CD4-positive, CD25-positive, alpha-beta regulatory T cell (primary cell): ENCODE measurements at regions not wholly inside any gene's neighbourhood (a gene's known extent, or its start where the extent isn't known, plus 50 kb on each side); places are given as distances from the start of the nearest gene placed in this dataset.
A peak's percentile ranks its signal among the peaks of the same experiment; 100 is the strongest.

Source experiments
- ATAC-seq, 2 donors: fragments of 150-1000 bp; cut with Tn5 transposase; one replicate each; pipeline ENCODE4 v1.10.0; 2021; ENCODE audit warnings: low read depth in 2 of 2, moderate number of reproducible peaks in 2 of 2, moderate library complexity in 1 of 2
- DNase-seq, 3 donors: peaks; one replicate each; pipeline versions ENCODE4 v3.0.0 to v3.0.0-alpha.2; 2012 to 2022; ENCODE audit warnings: mixed read lengths in 1 of 3
- H3K27ac ChIP-seq: one replicate; pipeline ENCODE4 v1.7.0; 2013; ENCODE audit warnings: mild to moderate bottlenecking, low read length; ENCODE audit not compliant: insufficient read depth, poor library complexity, severe bottlenecking
- H3K27me3 ChIP-seq: one replicate; pipeline ENCODE4 v1.7.0; 2013; ENCODE audit warnings: low read length; ENCODE audit not compliant: control insufficient read depth, insufficient read depth
- H3K36me3 ChIP-seq: one replicate; pipeline ENCODE4 v1.7.0; 2013; ENCODE audit warnings: mild to moderate bottlenecking, low read length, moderate library complexity; ENCODE audit not compliant: control insufficient read depth, insufficient read depth
- H3K4me1 ChIP-seq: 2 replicates; pipeline ENCODE4 v1.7.0; 2013; ENCODE audit warnings: mild to moderate bottlenecking, low read length; ENCODE audit not compliant: insufficient read depth, control insufficient read depth, poor library complexity, severe bottlenecking
- H3K4me3 ChIP-seq: one replicate; pipeline ENCODE4 v1.7.0; 2013; ENCODE audit warnings: low read depth, mild to moderate bottlenecking, low read length, moderate library complexity
- H3K9me3 ChIP-seq, 2 experiments: 1 replicate in 1 of 2; 2 replicates in 1 of 2; pipeline ENCODE4 v1.7.0; 2013; ENCODE audit warnings: low read length in 2 of 2, mild to moderate bottlenecking in 1 of 2, moderate library complexity in 1 of 2; ENCODE audit not compliant: control insufficient read depth in 2 of 2
- H3K27ac Mint-ChIP-seq, 3 donors: one replicate each; pipeline ENCODE4 v1.8.0; 2020 to 2022; ENCODE audit warnings: mild to moderate bottlenecking in 3 of 3, mixed read lengths in 3 of 3, moderate library complexity in 2 of 3
- H3K27me3 Mint-ChIP-seq: one replicate; pipeline ENCODE4 v1.8.0; 2022; ENCODE audit warnings: mild to moderate bottlenecking, mixed read lengths
- H3K36me3 Mint-ChIP-seq: one replicate; pipeline ENCODE4 v1.8.0; 2020; ENCODE audit warnings: mixed read lengths
- H3K4me1 Mint-ChIP-seq, 4 donors: one replicate each; pipeline ENCODE4 v1.8.0; 2020 to 2022; ENCODE audit warnings: mixed read lengths in 4 of 4, mild to moderate bottlenecking in 1 of 4
- H3K4me3 Mint-ChIP-seq, 4 donors: one replicate each; pipeline ENCODE4 v1.8.0; 2020 to 2022; ENCODE audit warnings: mild to moderate bottlenecking in 4 of 4, mixed read lengths in 4 of 4, moderate library complexity in 3 of 4
- H3K9me3 Mint-ChIP-seq, 7 donors: one replicate each; pipeline ENCODE4 v1.8.0; 2020 to 2022; ENCODE audit warnings: mixed read lengths in 7 of 7, mild to moderate bottlenecking in 3 of 7, moderate library complexity in 2 of 7

DNA sequence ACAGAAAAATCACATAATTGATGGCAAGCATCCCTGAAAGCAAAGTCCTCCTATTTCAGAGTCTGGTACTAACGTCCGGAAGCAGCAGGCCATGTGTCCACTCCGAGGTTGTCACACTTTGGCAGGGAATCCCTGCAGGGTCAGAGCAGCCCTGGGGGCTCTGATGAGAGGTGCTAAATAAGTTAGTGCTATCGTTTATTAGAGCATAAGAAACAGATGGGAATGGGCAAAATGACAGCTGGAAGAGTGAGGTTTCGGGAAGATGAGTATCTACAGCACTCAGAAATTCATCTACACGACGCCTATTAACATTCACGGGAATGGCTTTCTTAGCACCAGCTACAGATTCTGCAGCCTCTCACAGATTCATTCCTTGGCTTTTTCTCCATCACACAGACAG is 465.4 kb upstream of the PSMD7 start:
- Mint-ChIP-seq H3K4me3 (no peak overlapping the region), H3K36me3 (no peaks in the 10 kb centered on the region), H3K27me3 (peaks cover 4% of the 10 kb centered on the region), H3K4me1 (no peaks in the 10 kb centered on the region), H3K27ac (no peak overlapping the region), H3K9me3 (peaks cover 0 to 12% (median 3%) of the 10 kb centered on the region in 7 donors)
- ATAC-seq: no peak
- H3K36me3 ChIP-seq: no peaks in the 10 kb centered on the region
- H3K27me3 ChIP-seq: no peaks in the 10 kb centered on the region
- H3K4me3 ChIP-seq: no peak overlapping the region
- no peaks in the 10 kb centered on the region for H3K9me3 ChIP-seq
- no peak overlapping the region for H3K27ac ChIP-seq
- DNase-seq: no peak
- no peaks in the 10 kb centered on the region for H3K4me1 ChIP-seq

DNA sequence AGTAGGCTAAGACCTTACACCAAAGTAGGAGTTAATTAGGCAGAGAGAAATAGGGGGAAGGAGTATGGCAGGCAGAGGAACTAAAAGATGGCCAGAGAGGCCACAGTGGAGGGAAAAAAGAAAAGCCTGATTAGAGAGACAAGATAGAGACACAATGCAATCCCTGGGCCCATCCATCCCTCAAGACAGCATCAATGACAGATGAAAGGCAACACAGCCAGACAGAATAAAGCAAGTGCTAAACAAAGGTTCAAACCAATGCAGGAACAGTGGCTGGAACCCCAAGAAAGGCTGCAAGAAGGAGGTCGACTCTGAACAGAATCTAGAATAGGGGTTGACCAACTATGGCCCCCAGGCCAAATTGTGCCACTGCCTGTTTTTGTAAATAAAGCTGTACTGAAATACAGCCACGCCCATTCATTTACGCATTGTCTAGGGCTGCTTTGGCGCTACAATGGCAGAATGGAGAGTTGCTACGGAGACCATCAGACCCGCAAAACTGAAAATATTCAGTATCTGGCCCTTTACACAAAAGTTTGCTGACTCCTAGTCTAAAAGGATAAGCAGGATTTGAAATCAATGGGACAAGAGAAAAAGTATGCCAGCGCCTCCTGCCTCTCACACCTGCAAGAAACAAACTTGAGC is 473.3 kb upstream of the PSMD7 start:
- no peaks in the 10 kb centered on the region for H3K27me3 ChIP-seq
- peak overlapping the region in 1 of 4 donors; percentile 1 for H3K4me3 Mint-ChIP-seq
- no peaks in the 10 kb centered on the region for H3K36me3 Mint-ChIP-seq
- no peaks in the 10 kb centered on the region for H3K4me1 Mint-ChIP-seq
- no peaks in the 10 kb centered on the region for H3K4me1 ChIP-seq
- peaks cover 0 to 4% (median 0%) of the 10 kb centered on the region in 7 donors for H3K9me3 Mint-ChIP-seq
- H3K27ac Mint-ChIP-seq: no peak overlapping the region
- no peaks in the 10 kb centered on the region for H3K36me3 ChIP-seq
- ATAC-seq (no peak), DNase-seq (no peak)
- no peak overlapping the region for H3K4me3 ChIP-seq
- H3K9me3 ChIP-seq: no peaks in the 10 kb centered on the region
- H3K27ac ChIP-seq: no peak overlapping the region
- H3K27me3 Mint-ChIP-seq: no peaks in the 10 kb centered on the region

DNA sequence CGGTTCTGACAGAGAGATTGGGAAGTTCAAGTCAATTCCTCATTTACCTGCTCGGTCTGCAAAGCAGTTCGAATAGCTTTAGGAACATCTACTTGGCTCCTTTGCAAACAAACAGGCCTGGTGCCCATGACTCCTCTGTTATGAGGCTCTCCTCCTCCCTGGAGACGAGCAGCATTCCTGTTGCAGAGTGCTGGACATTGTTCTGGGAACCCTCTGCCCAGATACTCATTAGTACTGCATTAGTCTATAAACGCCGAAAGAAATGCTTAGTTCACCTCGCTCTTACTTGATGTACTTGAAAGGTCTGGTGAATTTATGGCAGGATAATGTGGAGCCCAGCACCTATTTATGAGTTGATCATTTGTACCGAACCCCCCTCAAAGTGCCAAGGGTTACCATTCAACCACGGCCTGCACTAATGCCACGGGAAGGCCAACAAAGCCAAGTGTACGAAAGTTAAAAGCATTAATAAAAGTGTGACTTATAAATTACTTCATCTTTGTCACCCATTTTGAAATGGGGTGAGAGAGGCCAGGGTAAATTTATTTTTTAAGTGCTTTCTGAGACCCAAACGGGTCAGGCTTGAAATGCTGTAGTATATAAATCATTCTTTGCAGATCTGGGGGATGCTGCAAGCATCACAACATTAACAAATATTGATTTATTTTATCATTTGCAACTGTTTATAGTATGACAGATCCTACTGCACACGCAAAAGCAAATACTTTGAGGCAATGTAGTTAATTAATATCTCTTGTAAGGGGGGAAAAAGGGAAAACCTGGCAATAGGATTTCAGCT is 478.9 kb upstream of the PSMD7 start:
- Mint-ChIP-seq H3K27me3 (no peaks in the 10 kb centered on the region), H3K4me3 (no peak overlapping the region), H3K4me1 (no peaks in the 10 kb centered on the region), H3K9me3 (peaks cover 0 to 3% (median 0%) of the 10 kb centered on the region in 7 donors), H3K36me3 (no peaks in the 10 kb centered on the region), H3K27ac (no peak overlapping the region)
- Histone ChIP-seq H3K4me1 (no peaks in the 10 kb centered on the region), H3K4me3 (no peak overlapping the region), H3K36me3 (no peaks in the 10 kb centered on the region), H3K9me3 (no peaks in the 10 kb centered on the region), H3K27ac (no peak overlapping the region), H3K27me3 (no peaks in the 10 kb centered on the region)
- DNase-seq: no peak
- no peak for ATAC-seq

DNA sequence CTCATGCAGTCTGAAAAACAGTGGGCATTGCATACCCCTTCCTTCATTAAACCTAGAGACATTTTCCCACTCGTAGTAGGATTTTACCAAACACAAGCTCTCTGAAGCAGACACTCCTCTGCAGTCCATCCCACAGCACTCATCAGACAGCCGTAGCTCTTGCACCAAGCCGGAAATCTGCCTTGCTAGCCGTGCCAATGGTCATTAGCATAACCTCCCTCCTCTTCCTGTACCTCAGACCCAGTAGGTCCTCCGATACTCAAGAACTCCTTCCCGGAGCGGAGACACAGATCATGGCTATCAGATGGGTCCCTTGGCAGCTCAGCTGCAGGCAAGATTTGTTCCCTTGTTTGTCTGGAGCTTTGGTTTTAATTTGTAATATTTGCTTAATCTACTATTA is 483.1 kb upstream of the PSMD7 start:
- DNase-seq (no peak), ATAC-seq (no peak)
- no peak overlapping the region for H3K4me3 ChIP-seq
- Mint-ChIP-seq H3K9me3 (peaks cover 0 to 3% (median 3%) of the 10 kb centered on the region in 7 donors), H3K4me1 (no peaks in the 10 kb centered on the region), H3K4me3 (no peak overlapping the region), H3K27me3 (no peaks in the 10 kb centered on the region), H3K27ac (no peak overlapping the region), H3K36me3 (no peaks in the 10 kb centered on the region)
- H3K36me3 ChIP-seq: no peaks in the 10 kb centered on the region
- no peak overlapping the region for H3K27ac ChIP-seq
- no peaks in the 10 kb centered on the region for H3K27me3 ChIP-seq
- no peaks in the 10 kb centered on the region for H3K4me1 ChIP-seq
- no peaks in the 10 kb centered on the region for H3K9me3 ChIP-seq

DNA sequence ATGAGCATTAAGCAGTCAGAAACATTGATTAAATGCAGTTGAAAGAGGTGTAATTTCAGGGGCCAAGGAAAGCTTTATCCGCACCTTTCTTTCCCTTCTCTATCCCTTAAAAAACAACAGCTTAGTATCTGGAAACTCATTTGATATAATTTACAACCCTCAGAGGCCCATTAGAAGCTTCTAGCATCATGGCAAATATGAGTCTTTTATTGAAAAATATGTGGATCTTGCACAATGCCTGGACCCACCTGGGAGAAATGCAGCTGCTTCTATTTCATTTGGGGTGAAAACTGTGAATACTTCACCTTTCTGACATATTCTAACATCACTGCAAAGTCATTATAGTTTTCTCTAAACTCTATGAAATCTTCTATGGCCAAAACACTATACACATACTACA is 492.2 kb upstream of the PSMD7 start:
- no peak for ATAC-seq
- Mint-ChIP-seq H3K27ac (no peak overlapping the region), H3K9me3 (peaks cover 0 to 5% (median 0%) of the 10 kb centered on the region in 7 donors), H3K36me3 (no peaks in the 10 kb centered on the region), H3K27me3 (peaks cover 4% of the 10 kb centered on the region), H3K4me1 (no peaks in the 10 kb centered on the region), H3K4me3 (no peak overlapping the region)
- no peak for DNase-seq
- H3K9me3 ChIP-seq: no peaks in the 10 kb centered on the region
- H3K27me3 ChIP-seq: no peaks in the 10 kb centered on the region
- H3K4me1 ChIP-seq: no peaks in the 10 kb centered on the region
- no peak overlapping the region for H3K4me3 ChIP-seq
- H3K36me3 ChIP-seq: no peaks in the 10 kb centered on the region
- H3K27ac ChIP-seq: no peak overlapping the region

DNA sequence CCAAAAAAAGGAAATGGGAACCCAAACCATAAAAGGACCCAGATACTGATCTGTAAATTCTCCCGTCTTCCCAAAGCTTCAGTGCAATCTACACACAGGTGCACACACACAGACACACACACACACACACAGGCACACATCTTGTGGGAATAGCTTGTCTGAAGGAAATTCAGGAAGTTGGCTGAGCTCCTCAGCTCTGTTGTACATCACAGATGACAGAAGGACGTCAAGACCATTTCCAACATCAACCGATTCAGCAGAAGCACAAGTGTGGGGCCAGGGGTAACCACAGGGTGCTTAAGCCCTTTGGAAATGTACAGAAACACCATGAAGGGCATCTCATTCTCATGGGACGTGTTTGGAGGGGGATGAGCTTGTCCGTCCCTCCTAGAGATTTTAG is 498.1 kb upstream of the PSMD7 start:
- Mint-ChIP-seq H3K4me1 (no peaks in the 10 kb centered on the region), H3K27ac (no peak overlapping the region), H3K36me3 (no peaks in the 10 kb centered on the region), H3K27me3 (peaks cover 4% of the 10 kb centered on the region), H3K4me3 (no peak overlapping the region), H3K9me3 (peaks cover 0 to 10% (median 4%) of the 10 kb centered on the region in 7 donors)
- no peak for ATAC-seq
- H3K4me1 ChIP-seq: no peaks in the 10 kb centered on the region
- no peak for DNase-seq
- H3K4me3 ChIP-seq: no peak overlapping the region
- no peak overlapping the region for H3K27ac ChIP-seq
- H3K9me3 ChIP-seq: no peaks in the 10 kb centered on the region
- no peaks in the 10 kb centered on the region for H3K27me3 ChIP-seq
- H3K36me3 ChIP-seq: no peaks in the 10 kb centered on the region

DNA sequence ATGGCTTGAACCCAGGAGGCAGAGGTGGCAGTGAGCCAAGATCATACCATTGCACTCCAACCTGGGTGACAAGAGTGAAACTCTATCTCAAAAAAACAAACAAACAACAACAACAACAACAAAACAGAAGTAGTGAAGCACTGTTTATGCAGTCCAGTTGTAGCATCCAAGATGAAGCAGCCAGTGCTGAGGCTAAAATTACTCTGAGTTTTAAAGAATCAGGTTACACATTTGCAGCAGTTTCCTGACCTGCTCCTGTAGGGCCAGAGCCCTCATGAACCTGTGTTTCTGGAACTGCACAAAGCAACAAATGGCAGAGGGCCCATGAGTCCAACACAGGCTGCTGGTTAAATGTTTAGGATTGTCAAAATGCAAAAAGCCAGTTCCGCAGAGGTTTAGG is 499.5 kb upstream of the PSMD7 start:
- no peak overlapping the region for H3K27ac ChIP-seq

DNA sequence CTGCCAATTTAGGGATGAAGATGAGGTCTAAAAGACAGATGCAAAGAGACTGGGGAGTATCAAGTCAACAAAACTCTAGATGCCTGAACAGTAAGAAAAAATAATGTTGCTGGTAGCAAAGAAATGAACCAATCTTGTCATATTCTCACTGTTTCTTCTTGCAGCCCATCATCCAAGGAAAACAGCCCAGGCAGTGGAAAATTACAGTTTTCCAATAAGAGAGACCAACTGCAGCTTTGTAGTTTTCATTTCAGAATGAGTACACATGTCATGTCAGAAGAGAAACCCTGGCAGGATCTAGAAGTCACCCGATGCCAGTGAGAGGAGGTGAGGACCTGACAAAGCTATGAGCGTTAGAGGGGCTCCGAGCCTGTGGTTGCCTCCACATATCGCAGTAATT is 500.4 kb upstream of the PSMD7 start:
- no peaks in the 10 kb centered on the region for H3K36me3 Mint-ChIP-seq
- no peak for DNase-seq

More for the DNA sequence above, 499.5 kb upstream of the PSMD7 start:
- H3K27ac Mint-ChIP-seq: no peak overlapping the region
- Histone ChIP-seq H3K9me3 (no peaks in the 10 kb centered on the region), H3K27me3 (no peaks in the 10 kb centered on the region), H3K4me1 (no peaks in the 10 kb centered on the region), H3K36me3 (no peaks in the 10 kb centered on the region), H3K4me3 (no peak overlapping the region)
- no peak overlapping the region for H3K4me3 Mint-ChIP-seq
- no peaks in the 10 kb centered on the region for H3K4me1 Mint-ChIP-seq
- peaks cover 4% of the 10 kb centered on the region for H3K27me3 Mint-ChIP-seq
- no peak for DNase-seq
- peaks cover 0 to 10% (median 4%) of the 10 kb centered on the region in 7 donors for H3K9me3 Mint-ChIP-seq
- H3K36me3 Mint-ChIP-seq: no peaks in the 10 kb centered on the region
- no peak for ATAC-seq

More for the DNA sequence above, 500.4 kb upstream of the PSMD7 start:
- H3K9me3 Mint-ChIP-seq: peaks cover 0 to 10% (median 4%) of the 10 kb centered on the region in 7 donors
- H3K4me3 Mint-ChIP-seq: no peak overlapping the region
- no peaks in the 10 kb centered on the region for H3K9me3 ChIP-seq
- no peaks in the 10 kb centered on the region for H3K27me3 ChIP-seq
- H3K4me1 ChIP-seq: no peaks in the 10 kb centered on the region
- H3K27ac ChIP-seq: no peak overlapping the region
- H3K4me1 Mint-ChIP-seq: no peaks in the 10 kb centered on the region
- no peak overlapping the region for H3K4me3 ChIP-seq
- no peaks in the 10 kb centered on the region for H3K36me3 ChIP-seq
- H3K27me3 Mint-ChIP-seq: no peaks in the 10 kb centered on the region
- peak overlapping the region in 1 of 3 donors; percentile 7 for H3K27ac Mint-ChIP-seq
- ATAC-seq: no peak
